ENCODE measurements at regions not wholly inside any gene's neighbourhood (a gene's known extent, or its start where the extent isn't known, plus 50 kb on each side); places are given as distances from the start of the nearest gene placed in this dataset.

GRCh38 chr3:39757307-39757706 is 52.1 kb upstream of the MYRIP start:
- TF ChIP-seq NFIC (IDR thresholded peaks at IDR 0.05) (no peak), YY1 (IDR thresholded peaks at IDR 0.05; ENCODE audit: low read depth) (no peak), TEAD4 (IDR thresholded peaks at IDR 0.05) (no peak), CEBPB (IDR thresholded peaks at IDR 0.05) (no peak), MAX (IDR thresholded peaks at IDR 0.05) (no peak), USF1 (IDR thresholded peaks at IDR 0.05) (no peak), EP300 (IDR thresholded peaks at IDR 0.05; ENCODE audit: borderline replicate concordance) (no peak), CREB1 (IDR thresholded peaks at IDR 0.05; ENCODE audit: low read depth) (no peak), TCF12 (IDR thresholded peaks at IDR 0.05; ENCODE audit: low read depth) (no peak), REST (IDR thresholded peaks at IDR 0.05; ENCODE audit: low read depth) (no peak), EGR1 (IDR thresholded peaks at IDR 0.05) (no peak), RAD21 (IDR thresholded peaks at IDR 0.05; ENCODE audit: low read depth) (no peak), FOXM1 (IDR thresholded peaks at IDR 0.05; ENCODE audit: borderline replicate concordance, low read depth) (no peak), TAF1 (IDR thresholded peaks at IDR 0.05; ENCODE audit: low read depth) (no peak), ZBTB7A (IDR thresholded peaks at IDR 0.05; ENCODE audit: low read depth) (no peak)
